HG02973 (cell line): ENCODE measurements at regions not wholly inside any gene's neighbourhood (a gene's known extent, or its start where the extent isn't known, plus 50 kb on each side); places are given as distances from the start of the nearest gene placed in this dataset.
"Not testable (repeated sequence)": the region's sequence is repeated elsewhere in the genome, so short reads cannot be mapped to it uniquely, and the experiment has no call there.

Experiments
- ATAC-seq: cut with Tn5 transposase; IDR thresholded peaks from one replicate; pipeline ENCODE4 v1.9.1; 2021; ENCODE audit warnings: moderate library complexity; ENCODE audit not compliant: unreplicated experiment

- ATAC-seq: not testable (repeated sequence)
These were observed 75.6 kb downstream of the MRPL39 start for GRCh38 chr21:25531538-25532250.

DNA sequence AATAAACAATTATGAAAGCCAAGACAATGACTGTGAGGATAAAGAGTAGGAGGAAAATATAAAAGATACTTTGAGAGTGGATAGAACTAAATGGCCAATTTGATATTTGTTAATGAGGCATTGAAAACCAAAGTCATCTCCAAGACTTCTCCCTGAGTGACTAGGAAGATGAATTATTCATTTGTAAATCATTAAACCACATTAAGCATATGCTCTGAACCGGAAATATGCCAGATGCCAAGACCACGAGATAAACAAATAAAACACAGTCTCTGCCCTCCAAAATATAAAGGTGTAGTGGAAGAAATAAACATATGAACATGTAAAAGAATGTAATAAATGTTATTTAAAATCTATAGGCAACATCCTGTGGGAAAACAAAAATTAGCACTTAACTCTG is 78.8 kb downstream of the MRPL39 start:
- ATAC-seq: no peak

- ATAC-seq: no peak
These were observed 88.8 kb downstream of the MRPL39 start for GRCh38 chr21:25518491-25518911.

DNA sequence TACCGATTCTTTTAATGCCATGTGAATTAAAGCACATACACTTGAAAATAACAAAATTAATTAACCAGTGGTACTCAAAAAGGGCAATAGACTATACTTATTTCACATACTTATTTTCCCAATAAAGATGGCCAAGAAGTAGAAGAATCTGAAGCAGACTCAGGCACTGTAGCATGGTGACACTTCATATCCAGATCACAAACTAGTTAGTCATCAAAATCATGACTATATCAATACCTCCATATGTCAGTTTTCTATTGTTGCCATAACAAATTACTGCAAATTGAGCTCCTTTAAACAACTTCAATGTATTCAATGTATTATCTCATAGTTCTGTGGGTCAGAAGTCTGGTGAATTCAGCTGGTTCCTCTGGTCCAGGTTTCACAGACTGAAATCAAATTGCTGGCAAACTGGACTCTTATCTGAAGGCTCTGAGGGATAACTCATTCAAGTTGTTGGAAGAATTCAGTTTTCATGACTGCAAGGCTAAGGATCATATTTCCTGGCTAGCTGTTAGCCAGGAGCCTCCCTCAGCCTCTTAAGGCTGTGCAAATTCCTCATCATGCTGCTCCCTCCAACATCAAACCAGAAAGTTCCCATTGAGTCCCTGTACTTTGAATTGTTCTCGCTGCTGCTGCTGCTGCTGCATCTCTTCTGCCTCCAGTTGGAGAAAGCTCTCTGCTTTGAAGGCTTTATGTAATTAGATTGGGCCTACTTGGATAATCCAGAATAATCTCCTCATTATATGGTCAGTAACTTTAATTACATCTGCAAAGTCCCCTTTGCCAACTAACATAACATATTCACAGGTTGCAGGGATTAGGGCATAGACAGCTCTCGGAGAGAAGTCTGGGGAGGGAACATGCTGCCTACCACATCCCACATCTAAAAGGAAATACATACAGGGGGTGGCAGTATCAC is 91.5 kb downstream of the MRPL39 start:
- no peak for ATAC-seq

DNA sequence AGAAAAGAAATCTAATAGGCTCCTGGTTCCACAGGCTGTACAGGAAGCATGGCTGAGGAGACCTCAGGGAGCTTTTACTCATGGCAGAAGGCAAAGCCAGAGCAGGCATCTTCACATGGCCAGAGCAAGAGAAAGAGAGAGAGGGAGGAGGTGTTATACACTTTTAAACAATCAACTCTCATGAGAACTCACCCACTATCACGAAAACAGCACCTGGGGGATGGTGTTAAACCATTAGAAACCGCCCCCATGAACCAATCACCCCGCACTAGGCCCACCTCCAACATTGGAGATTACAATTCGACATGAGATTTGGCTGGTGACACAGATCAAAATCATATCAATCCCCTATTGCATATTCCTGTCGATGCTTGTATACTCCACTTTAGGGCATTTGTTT is 93.5 kb downstream of the MRPL39 start:
- ATAC-seq: no peak

GRCh38 chr21:25512095-25513081 is 94.9 kb downstream of the MRPL39 start:
- no peak for ATAC-seq

GRCh38 chr21:25509862-25510261 is 97.4 kb downstream of the MRPL39 start:
- ATAC-seq: peak; percentile 42

GRCh38 chr21:25508364-25508763 is 98.9 kb downstream of the MRPL39 start:
- ATAC-seq: no peak

- ATAC-seq: peak; percentile 48
These were observed 99.8 kb downstream of the MRPL39 start for GRCh38 chr21:25507522-25507921.

GRCh38 chr21:25506887-25507286 is 100.4 kb downstream of the MRPL39 start:
- no peak for ATAC-seq

GRCh38 chr21:25506261-25506660 is 101.0 kb downstream of the MRPL39 start:
- no peak for ATAC-seq

DNA sequence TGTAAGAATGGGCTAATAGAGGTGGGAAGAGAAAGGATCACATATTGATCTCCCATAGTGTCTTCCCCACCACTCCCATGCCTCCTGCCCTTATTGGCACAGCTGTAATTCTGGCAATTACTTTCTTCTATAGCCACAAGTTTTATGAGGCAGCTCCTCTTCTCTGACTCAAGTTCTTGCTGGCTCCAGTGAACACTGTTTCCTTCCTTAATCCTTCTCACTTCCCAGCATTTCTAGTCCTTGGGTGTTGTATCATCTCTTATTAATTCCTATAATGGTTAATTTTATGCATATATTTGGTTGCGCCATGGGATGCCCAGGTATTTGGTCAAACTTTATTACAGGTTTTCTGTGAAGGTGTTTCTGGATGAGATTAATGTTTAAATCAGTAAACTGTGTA is 103.3 kb downstream of the MRPL39 start:
- ATAC-seq: no peak

GRCh38 chr21:25501996-25502665 is 105.2 kb downstream of the MRPL39 start:
- ATAC-seq: peak; percentile 62

DNA sequence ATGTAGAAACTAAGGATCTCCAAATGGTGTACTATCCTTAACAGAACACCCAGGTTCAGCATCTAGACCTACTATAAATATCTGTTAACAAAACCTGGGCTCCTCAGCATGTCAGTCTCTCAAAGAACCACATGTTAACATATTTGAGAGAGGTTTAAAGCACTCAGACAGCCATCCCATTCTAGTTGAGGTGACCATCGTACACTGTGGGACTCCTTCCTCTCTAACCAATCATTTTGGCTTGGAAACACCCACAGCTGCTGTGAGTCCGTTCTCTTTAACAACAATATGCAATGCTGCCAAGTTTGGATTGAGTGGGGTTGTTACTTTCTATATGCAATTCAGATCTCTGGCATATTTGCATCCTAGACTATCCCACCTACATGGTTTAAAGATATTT is 105.8 kb downstream of the MRPL39 start:
- ATAC-seq: peak; percentile 10

- ATAC-seq: no peak
These were observed 106.7 kb downstream of the MRPL39 start for GRCh38 chr21:25500598-25500997.

GRCh38 chr21:25496825-25497482 is 110.3 kb downstream of the MRPL39 start:
- ATAC-seq: no peak

DNA sequence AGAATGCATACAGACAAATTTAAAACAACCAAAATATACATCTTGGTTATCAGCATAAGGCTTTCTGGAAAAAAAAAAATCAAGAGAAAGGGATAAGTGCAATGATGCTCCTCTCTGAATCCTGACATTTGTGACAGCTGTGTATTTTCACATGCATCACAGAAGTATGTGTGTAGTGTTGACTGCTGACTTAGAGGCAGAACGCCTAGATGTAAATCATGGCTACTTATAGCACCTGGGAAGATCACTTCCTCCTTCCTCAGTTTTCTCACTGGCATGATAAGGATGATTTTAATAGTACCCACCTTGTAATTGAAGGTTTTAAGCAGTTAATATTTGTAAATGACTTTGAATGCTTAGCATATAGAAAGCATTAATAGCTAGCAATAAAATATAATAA is 112.5 kb downstream of the MRPL39 start:
- ATAC-seq: peak; percentile 43

GRCh38 chr21:25493722-25494121 is 113.6 kb downstream of the MRPL39 start:
- ATAC-seq: no peak

- ATAC-seq: no peak
These were observed 116.0 kb downstream of the MRPL39 start for GRCh38 chr21:25491267-25491666.

DNA sequence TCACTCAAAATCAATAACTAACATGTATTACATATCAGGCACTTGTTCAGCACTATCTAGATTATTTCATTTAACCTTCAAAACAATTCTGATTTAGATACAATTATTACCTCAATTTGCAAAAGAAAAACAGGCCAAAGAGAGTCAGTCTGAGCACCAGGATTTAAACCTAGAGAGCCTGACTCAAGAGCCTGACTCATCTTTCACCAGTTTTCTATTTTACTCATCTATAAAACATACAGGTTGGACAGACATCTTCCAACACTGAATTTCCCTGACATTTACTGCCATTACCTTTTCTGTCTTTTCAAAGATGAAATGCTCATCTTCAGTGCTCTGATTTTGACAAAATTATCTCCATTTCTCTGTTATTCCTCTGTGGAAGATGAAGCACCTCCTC is 116.5 kb downstream of the MRPL39 start:
- no peak for ATAC-seq
